Colonic mucosa (tissue), 4 donors: ENCODE measurements at regions not wholly inside any gene's neighbourhood (a gene's known extent, or its start where the extent isn't known, plus 50 kb on each side); places are given as distances from the start of the nearest gene placed in this dataset.

Experiments
- DNase-seq: peaks from one replicate; pipeline ENCODE4 v3.0.0-alpha.2; 2020
- H3K27ac ChIP-seq: fragments of 200-600 bp; one replicate; pipeline ENCODE4 v1.8.0; 2021
- H3K27me3 ChIP-seq: fragments of 200-600 bp; one replicate; pipeline ENCODE4 v1.8.0; 2021
- H3K36me3 ChIP-seq: fragments of 200-600 bp; one replicate; pipeline ENCODE4 v1.8.0; 2021
- H3K4me1 ChIP-seq: fragments of 200-600 bp; one replicate; pipeline ENCODE4 v1.8.0; 2021; ENCODE audit warnings: mild to moderate bottlenecking
- H3K4me3 ChIP-seq: fragments of 200-600 bp; one replicate; pipeline ENCODE4 v1.8.0; 2021
- H3K9ac ChIP-seq, 2 donors: one replicate each; pipeline ENCODE4 v1.7.0; 2013; ENCODE audit warnings: control low read depth in 2 of 2, low read depth in 2 of 2, low read length in 2 of 2
- H3K9me3 ChIP-seq: fragments of 200-600 bp; one replicate; pipeline ENCODE4 v1.8.0; 2021
- CTCF ChIP-seq: fragments of 200-600 bp; IDR thresholded peaks from one replicate; pipeline ENCODE4 v1.8.0; 2022; ENCODE audit warnings: antibody characterized with exemption, mild to moderate bottlenecking
- intact Hi-C: fragments of 100-400 bp; cut with DNase I; formaldehyde crosslinking; loops from one replicate; pipeline ENCODE4 v1.14.1; 2022
- donor health status: healthy.
- donor health status: DM: no; HTN: no; CAD: no.
- donor health status: DM: no; HTN: no; CAD: no.

DNA sequence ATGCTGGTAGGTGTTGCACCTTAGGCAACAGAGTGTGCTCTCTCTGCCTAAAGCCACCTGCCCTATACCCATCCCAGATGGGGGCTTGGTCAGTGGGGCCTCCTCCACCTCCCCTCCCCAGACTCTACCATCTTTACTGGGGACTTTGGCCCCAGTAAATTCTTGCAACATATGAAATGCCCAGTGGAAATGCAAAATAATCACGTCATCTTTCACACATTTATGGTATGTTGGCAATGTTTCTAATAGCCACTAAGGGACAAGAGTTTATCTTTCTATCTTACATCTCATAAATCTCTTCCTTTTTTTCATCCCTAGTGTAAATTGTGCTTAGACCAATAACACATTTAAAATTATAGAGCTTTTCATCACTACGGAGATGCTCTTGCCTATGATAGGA, 103.0 kb upstream of the MAML3 start:
- no peaks in the 10 kb centered on the region for H3K36me3 ChIP-seq
- H3K9ac ChIP-seq = no peak overlapping the region
- no peaks in the 10 kb centered on the region for H3K27me3 ChIP-seq
- TF ChIP-seq CTCF = no peak
- no peak for DNase-seq
- no peaks in the 10 kb centered on the region for H3K4me1 ChIP-seq
- intact Hi-C loops = loop anchor here (5.0 to 10.0 kb wide), 3 partner anchors 70 to 602 kb away; no protein-coding TSS in a partner anchor
- H3K9me3 ChIP-seq = no peaks in the 10 kb centered on the region
- no peak overlapping the region for H3K4me3 ChIP-seq
- no peak overlapping the region for H3K27ac ChIP-seq

DNA sequence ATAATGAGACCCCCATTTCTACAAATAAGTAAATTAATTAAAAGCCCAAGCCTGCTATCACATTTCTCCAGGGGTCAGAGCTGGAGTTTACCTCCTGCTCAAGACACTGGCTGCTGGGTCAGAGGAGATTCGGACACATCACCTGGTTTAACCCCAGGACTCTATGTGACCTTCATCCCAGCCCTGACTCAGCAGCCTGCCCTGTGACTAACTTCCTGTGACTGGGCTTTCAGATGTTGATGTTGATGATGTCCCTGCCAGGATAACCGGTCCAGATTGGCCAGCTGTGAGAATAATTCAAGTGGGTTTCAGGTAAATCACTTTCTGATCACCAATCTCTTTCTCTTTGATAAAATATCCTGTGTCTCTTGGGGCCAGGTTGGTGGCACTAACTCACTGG, 102.4 kb upstream of the MAML3 start:
- no peak for TF ChIP-seq CTCF
- H3K9ac ChIP-seq = no peak overlapping the region
- intact Hi-C loops = loop anchor here (5.0 to 10.0 kb wide), 3 partner anchors 71 to 602 kb away; no protein-coding TSS in a partner anchor
- H3K27ac ChIP-seq = no peak overlapping the region
- H3K27me3 ChIP-seq = no peaks in the 10 kb centered on the region
- no peaks in the 10 kb centered on the region for H3K4me1 ChIP-seq
- H3K4me3 ChIP-seq = no peak overlapping the region
- no peaks in the 10 kb centered on the region for H3K36me3 ChIP-seq
- H3K9me3 ChIP-seq = no peaks in the 10 kb centered on the region
- no peak for DNase-seq

- DNase-seq = no peak
- Histone ChIP-seq H3K4me3 (no peak overlapping the region), H3K27me3 (no peaks in the 10 kb centered on the region), H3K9me3 (no peaks in the 10 kb centered on the region), H3K36me3 (no peaks in the 10 kb centered on the region), H3K9ac (no peak overlapping the region), H3K27ac (no peak overlapping the region), H3K4me1 (no peaks in the 10 kb centered on the region)
- no peak for TF ChIP-seq CTCF
- intact Hi-C loops = loop anchor here (5.0 to 10.0 kb wide), 3 partner anchors 71 to 601 kb away; no protein-coding TSS in a partner anchor
Observed at GRCh38 chr4:140255927-140256326, 101.9 kb upstream of the MAML3 start.

DNA sequence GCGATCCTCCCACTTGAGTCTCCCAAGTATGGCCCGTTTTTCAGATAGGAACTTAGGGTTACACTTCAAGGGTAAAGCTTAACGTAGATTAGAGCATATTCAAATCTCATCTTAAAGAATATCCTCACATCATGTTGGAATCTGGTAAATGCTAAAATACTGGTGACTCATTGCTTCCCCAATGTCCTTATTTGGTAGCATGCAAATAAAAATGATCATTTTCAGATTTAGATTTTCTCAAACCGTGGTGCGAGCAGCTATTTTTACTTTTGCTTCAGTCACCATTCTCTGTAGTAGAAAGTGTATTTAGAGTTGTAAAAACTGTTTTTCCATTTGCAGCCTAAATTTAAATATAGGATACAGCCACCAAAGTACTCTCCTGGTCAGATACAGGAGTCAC, 101.5 kb upstream of the MAML3 start:
- no peak for TF ChIP-seq CTCF
- no peaks in the 10 kb centered on the region for H3K27me3 ChIP-seq
- no peak overlapping the region for H3K27ac ChIP-seq
- DNase-seq = no peak
- no peaks in the 10 kb centered on the region for H3K4me1 ChIP-seq
- no peaks in the 10 kb centered on the region for H3K36me3 ChIP-seq
- no peaks in the 10 kb centered on the region for H3K9me3 ChIP-seq
- intact Hi-C loops = loop anchor here (5.0 to 10.0 kb wide), 3 partner anchors 72 to 601 kb away; no protein-coding TSS in a partner anchor
- H3K9ac ChIP-seq = no peak overlapping the region
- no peak overlapping the region for H3K4me3 ChIP-seq

GRCh38 chr4:140254651-140255299, 100.8 kb upstream of the MAML3 start:
- Histone ChIP-seq H3K27ac (no peak overlapping the region), H3K9ac (no peak overlapping the region), H3K9me3 (no peaks in the 10 kb centered on the region), H3K27me3 (no peaks in the 10 kb centered on the region), H3K4me1 (no peaks in the 10 kb centered on the region), H3K36me3 (no peaks in the 10 kb centered on the region), H3K4me3 (no peak overlapping the region)
- no peak for TF ChIP-seq CTCF
- DNase-seq = no peak
- intact Hi-C loops = loop anchor here (5.0 to 10.0 kb wide), 6 partner anchors 73 to 600 kb away; partner anchors contain the start of gene MAML3
